ENCODE measurements at regions not wholly inside any gene's neighbourhood (a gene's known extent, or its start where the extent isn't known, plus 50 kb on each side); places are given as distances from the start of the nearest gene placed in this dataset.

DNA sequence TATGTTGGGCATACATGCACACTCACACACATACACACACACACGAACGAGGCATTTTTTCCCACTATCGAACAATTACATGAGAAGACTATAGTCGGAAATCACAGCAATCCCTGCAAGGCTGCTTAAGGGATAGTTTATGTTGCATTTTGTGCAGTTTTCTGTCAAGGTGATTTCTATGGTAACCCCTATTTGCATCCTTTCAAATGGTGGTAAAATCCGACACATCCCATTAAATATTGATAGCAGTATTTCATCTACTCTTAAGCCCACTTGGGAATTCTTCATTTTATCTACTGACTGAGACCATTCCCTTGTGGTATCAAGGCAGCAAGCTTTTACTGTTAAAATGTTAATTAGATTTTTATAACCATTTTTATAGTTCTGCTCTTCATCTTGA lies 457.8 kb downstream of the HACE1 start:
- dilution Hi-C loops (cut with MboI; ENCODE audit: extremely low pct_ligation_motif_present, low sequenced_read_pairs): no loop called here
- H3K4me1 ChIP-seq (ENCODE audit: control insufficient read depth, extremely low read depth, insufficient read depth, low read length): no peaks in the 10 kb centered on the region
- no peaks in the 10 kb centered on the region for H4K20me1 ChIP-seq (replicated peaks; ENCODE audit: control insufficient read depth, extremely low read depth, insufficient read depth, low read length)
- FAIRE-seq: no peak
- POLR2A ChIA-PET: no interaction called here
- no peak for DNase-seq (ENCODE audit: low read depth, low spot score)
- no peaks in the 10 kb centered on the region for H3K79me2 ChIP-seq (ENCODE audit: control insufficient read depth, insufficient read depth, low read length)
- no peaks in the 10 kb centered on the region for H3K27me3 ChIP-seq (ENCODE audit: control insufficient read depth in 2 of 2, insufficient read depth in 2 of 2, low read length in 2 of 2)
- H3K9me3 ChIP-seq (replicated peaks; ENCODE audit: control insufficient read depth, insufficient read depth, low read length): no peaks in the 10 kb centered on the region
- intact Hi-C loops (cut with micrococcal nuclease): no loop called here
- CTCF ChIA-PET: no interaction called here
- BruUV-seq (replicated peaks): no TSS peak
- H3K27ac ChIP-seq (ENCODE audit: insufficient read depth, low read depth, low read length): no peak overlapping the region
- no peaks in the 10 kb centered on the region for H3K9me1 ChIP-seq (replicated peaks; ENCODE audit: control insufficient read depth, extremely low read depth, insufficient read depth, low read length)
- no peak overlapping the region for H2AFZ ChIP-seq (ENCODE audit: low read depth, low read length)
- no peak overlapping the region for H3K9ac ChIP-seq (replicated peaks; ENCODE audit: extremely low read depth, insufficient read depth, low read length)
- H3K4me3 ChIP-seq (replicated peaks in 1 of 3; ENCODE audit: insufficient read depth in 1 of 3, low read depth in 1 of 3, low read length in 3 of 3): no peak overlapping the region
- TF ChIP-seq FOS (IDR thresholded peaks at IDR 0.05; ENCODE audit: borderline replicate concordance, insufficient read depth, low read length): no peak
- TF ChIP-seq MYC (IDR thresholded peaks at IDR 0.05; ENCODE audit: low read depth, low read length): no peak
- no peak for TF ChIP-seq POLR2A (IDR thresholded peaks at IDR 0.05; ENCODE audit: low read depth, low read length)
- TF ChIP-seq, protein P1, sequence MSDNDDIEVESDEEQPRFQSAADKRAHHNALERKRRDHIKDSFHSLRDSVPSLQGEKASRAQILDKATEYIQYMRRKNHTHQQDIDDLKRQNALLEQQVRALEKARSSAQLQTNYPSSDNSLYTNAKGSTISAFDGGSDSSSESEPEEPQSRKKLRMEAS (IDR thresholded peaks at IDR 0.05; ENCODE audit: insufficient read depth, insufficient read length): no peak
- TF ChIP-seq, protein P2, sequence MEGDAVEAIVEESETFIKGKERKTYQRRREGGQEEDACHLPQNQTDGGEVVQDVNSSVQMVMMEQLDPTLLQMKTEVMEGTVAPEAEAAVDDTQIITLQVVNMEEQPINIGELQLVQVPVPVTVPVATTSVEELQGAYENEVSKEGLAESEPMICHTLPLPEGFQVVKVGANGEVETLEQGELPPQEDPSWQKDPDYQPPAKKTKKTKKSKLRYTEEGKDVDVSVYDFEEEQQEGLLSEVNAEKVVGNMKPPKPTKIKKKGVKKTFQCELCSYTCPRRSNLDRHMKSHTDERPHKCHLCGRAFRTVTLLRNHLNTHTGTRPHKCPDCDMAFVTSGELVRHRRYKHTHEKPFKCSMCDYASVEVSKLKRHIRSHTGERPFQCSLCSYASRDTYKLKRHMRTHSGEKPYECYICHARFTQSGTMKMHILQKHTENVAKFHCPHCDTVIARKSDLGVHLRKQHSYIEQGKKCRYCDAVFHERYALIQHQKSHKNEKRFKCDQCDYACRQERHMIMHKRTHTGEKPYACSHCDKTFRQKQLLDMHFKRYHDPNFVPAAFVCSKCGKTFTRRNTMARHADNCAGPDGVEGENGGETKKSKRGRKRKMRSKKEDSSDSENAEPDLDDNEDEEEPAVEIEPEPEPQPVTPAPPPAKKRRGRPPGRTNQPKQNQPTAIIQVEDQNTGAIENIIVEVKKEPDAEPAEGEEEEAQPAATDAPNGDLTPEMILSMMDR (IDR thresholded peaks at IDR 0.05; ENCODE audit: extremely low read depth in 1 of 2, insufficient read depth in 1 of 2, low read depth in 1 of 2, low read length in 2 of 2): no peak
- no peak for TF ChIP-seq JUN (IDR thresholded peaks at IDR 0.05; ENCODE audit: borderline replicate concordance, insufficient read depth, insufficient read length, low read depth)
- no peak for TF ChIP-seq GATA2 (IDR thresholded peaks at IDR 0.05; ENCODE audit: insufficient read depth, insufficient read length, low read depth, low read length)
- TF ChIP-seq POLR2AphosphoS5 (IDR thresholded peaks at IDR 0.05; ENCODE audit: insufficient read depth, low read depth, low read length): no peak
- TF ChIP-seq EZH2 (IDR thresholded peaks at IDR 0.05; ENCODE audit: borderline replicate concordance, low read depth, low read length, severe bottlenecking): no peak
- H3K4me2 ChIP-seq (ENCODE audit: insufficient read depth, low read length): no peak overlapping the region
- H3K36me3 ChIP-seq (ENCODE audit: control insufficient read depth in 2 of 2, extremely low read depth in 1 of 2, insufficient read depth in 2 of 2, low read length in 2 of 2): no peaks in the 10 kb centered on the region

All from endothelial cell of umbilical vein (primary cell).